ENCODE measurements at regions not wholly inside any gene's neighbourhood (a gene's known extent, or its start where the extent isn't known, plus 50 kb on each side); places are given as distances from the start of the nearest gene placed in this dataset.

GRCh38 chr13:50132904-50133357 is 117.7 kb downstream of the KCNRG start:
- no peaks in the 10 kb centered on the region for H3K4me1 ChIP-seq (ENCODE audit: insufficient read depth, low read length)
- no peak overlapping the region for H3K9ac ChIP-seq (ENCODE audit: extremely low read depth, insufficient read length, low read length)
- no peak overlapping the region for H2AFZ ChIP-seq (ENCODE audit: low read length)
- no peak overlapping the region for H3K56ac ChIP-seq (ENCODE audit: insufficient read length, low read depth, low read length)
- H2BK120ac ChIP-seq (ENCODE audit: low read depth, low read length, poor library complexity, severe bottlenecking) = no peak overlapping the region
- no peak overlapping the region for H2BK5ac ChIP-seq (ENCODE audit: insufficient read length, low read length)
- H3K79me2 ChIP-seq (ENCODE audit: insufficient read depth, low read length) = no peaks in the 10 kb centered on the region
- no peak overlapping the region for H2BK20ac ChIP-seq (ENCODE audit: low read depth, low read length, poor library complexity, severe bottlenecking)
- Mint-ChIP-seq H3K27me3 (ENCODE audit: low read depth) (peaks cover 100% of the 10 kb centered on the region), H3K36me3 (ENCODE audit: insufficient read depth in 1 of 3, low read depth in 3 of 3) (no peaks in the 10 kb centered on the region), H3K4me1 (peaks cover 39 to 48% of the 10 kb centered on the region in 2 experiments), H3K4me3 (peak overlapping the region; percentile 19 to 76; a peak in 4 of 5 replicates), H3K27ac (no peak overlapping the region), H3K9me3 (peaks cover 0 to 6% of the 10 kb centered on the region in 2 experiments; a peak in 3 of 5 replicates)
- H3K9me3 ChIP-seq (ENCODE audit: control insufficient read depth, low read depth, low read length) = no peaks in the 10 kb centered on the region
- no peak overlapping the region for H4K8ac ChIP-seq (replicated peaks; ENCODE audit: insufficient read length, low read depth, low read length)
- H2BK15ac ChIP-seq (ENCODE audit: low read depth, low read length) = no peak overlapping the region
- TF ChIP-seq, protein P1, sequence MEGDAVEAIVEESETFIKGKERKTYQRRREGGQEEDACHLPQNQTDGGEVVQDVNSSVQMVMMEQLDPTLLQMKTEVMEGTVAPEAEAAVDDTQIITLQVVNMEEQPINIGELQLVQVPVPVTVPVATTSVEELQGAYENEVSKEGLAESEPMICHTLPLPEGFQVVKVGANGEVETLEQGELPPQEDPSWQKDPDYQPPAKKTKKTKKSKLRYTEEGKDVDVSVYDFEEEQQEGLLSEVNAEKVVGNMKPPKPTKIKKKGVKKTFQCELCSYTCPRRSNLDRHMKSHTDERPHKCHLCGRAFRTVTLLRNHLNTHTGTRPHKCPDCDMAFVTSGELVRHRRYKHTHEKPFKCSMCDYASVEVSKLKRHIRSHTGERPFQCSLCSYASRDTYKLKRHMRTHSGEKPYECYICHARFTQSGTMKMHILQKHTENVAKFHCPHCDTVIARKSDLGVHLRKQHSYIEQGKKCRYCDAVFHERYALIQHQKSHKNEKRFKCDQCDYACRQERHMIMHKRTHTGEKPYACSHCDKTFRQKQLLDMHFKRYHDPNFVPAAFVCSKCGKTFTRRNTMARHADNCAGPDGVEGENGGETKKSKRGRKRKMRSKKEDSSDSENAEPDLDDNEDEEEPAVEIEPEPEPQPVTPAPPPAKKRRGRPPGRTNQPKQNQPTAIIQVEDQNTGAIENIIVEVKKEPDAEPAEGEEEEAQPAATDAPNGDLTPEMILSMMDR (conservative IDR thresholded peaks at IDR 0.05) = no peak
- H3K23ac ChIP-seq (ENCODE audit: insufficient read length, low read depth, low read length) = no peak overlapping the region
- H3K27ac ChIP-seq (ENCODE audit: insufficient read length, low read depth, low read length) = no peak overlapping the region
- H3K79me1 ChIP-seq (ENCODE audit: insufficient read depth, low read depth, low read length, poor library complexity, severe bottlenecking) = no peaks in the 10 kb centered on the region
- H4K20me1 ChIP-seq (ENCODE audit: control insufficient read depth, insufficient read depth, insufficient read length) = no peaks in the 10 kb centered on the region
- H4K5ac ChIP-seq (ENCODE audit: insufficient read length, low read depth, low read length) = no peak overlapping the region
- H3K27me3 ChIP-seq (ENCODE audit: insufficient read depth, low read length) = peaks cover 67% of the 10 kb centered on the region
- no peak overlapping the region for H3K18ac ChIP-seq (ENCODE audit: insufficient read length, low read depth, low read length)
- DNase-seq = no peak
- WGBS (ENCODE audit: extremely low coverage, insufficient read length, low lambda C conversion rate) = no CpG with 5 or more reads among the region's 23 CpGs
- peak overlapping the region; percentile 23 for H3K4me2 ChIP-seq (ENCODE audit: insufficient read depth, insufficient read length, low read length)
- peaks cover 28% of the 10 kb centered on the region for H3K23me2 ChIP-seq (ENCODE audit: insufficient read length, low read depth, low read length, poor library complexity, severe bottlenecking)
- H3K4ac ChIP-seq (ENCODE audit: low read depth, low read length) = no peak overlapping the region
- H2AK5ac ChIP-seq (ENCODE audit: insufficient read length, low read length) = no peak overlapping the region
- no peak overlapping the region for H3T11ph ChIP-seq (ENCODE audit: low read length)
- no peak overlapping the region for H4K91ac ChIP-seq (ENCODE audit: insufficient read length, low read depth, low read length)
- no peak overlapping the region for H2BK12ac ChIP-seq (ENCODE audit: insufficient read length, low read depth, low read length)
- H3K14ac ChIP-seq (ENCODE audit: insufficient read depth, low read length) = no peak overlapping the region

All from H9 (cell line).